ENCODE measurements at regions not wholly inside any gene's neighbourhood (a gene's known extent, or its start where the extent isn't known, plus 50 kb on each side); places are given as distances from the start of the nearest gene placed in this dataset.

DNA sequence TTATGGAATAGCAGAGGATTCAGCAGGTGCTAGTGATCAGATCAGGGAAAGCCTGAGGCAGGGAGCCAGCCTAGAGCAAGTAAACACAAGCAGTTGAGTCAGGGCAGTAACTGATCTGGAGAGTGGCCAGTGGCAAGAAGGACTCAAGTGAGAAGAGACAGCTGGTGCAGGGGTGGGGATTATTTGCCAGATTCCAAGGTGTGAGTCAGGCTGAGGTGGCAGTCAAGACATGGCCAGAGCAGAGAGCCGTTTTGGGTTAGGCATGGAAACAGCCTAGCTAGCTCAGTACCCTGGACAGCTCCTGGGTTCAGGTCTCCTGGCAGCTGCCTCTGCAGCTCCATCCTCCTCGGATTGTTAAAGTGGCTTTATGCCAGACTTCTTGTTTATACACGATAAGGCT is 281.9 kb upstream of the ONECUT1 start:
- H3K27ac ChIP-seq = no peak overlapping the region
- peak; percentile 20 to 87 for DNase-seq
- no peak overlapping the region for H3K4me3 ChIP-seq
- intact Hi-C loops (cut with DNase I; ENCODE audit: low total_unique reads) = no loop called here
- TF ChIP-seq POLR2A (IDR thresholded peaks at IDR 0.05) = no peak
- TF ChIP-seq, protein P1, sequence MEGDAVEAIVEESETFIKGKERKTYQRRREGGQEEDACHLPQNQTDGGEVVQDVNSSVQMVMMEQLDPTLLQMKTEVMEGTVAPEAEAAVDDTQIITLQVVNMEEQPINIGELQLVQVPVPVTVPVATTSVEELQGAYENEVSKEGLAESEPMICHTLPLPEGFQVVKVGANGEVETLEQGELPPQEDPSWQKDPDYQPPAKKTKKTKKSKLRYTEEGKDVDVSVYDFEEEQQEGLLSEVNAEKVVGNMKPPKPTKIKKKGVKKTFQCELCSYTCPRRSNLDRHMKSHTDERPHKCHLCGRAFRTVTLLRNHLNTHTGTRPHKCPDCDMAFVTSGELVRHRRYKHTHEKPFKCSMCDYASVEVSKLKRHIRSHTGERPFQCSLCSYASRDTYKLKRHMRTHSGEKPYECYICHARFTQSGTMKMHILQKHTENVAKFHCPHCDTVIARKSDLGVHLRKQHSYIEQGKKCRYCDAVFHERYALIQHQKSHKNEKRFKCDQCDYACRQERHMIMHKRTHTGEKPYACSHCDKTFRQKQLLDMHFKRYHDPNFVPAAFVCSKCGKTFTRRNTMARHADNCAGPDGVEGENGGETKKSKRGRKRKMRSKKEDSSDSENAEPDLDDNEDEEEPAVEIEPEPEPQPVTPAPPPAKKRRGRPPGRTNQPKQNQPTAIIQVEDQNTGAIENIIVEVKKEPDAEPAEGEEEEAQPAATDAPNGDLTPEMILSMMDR (IDR thresholded peaks at IDR 0.05) = no peak
- H3K4me1 ChIP-seq = no peaks in the 10 kb centered on the region
- no peaks in the 10 kb centered on the region for H3K9me3 ChIP-seq
- H3K36me3 ChIP-seq = no peaks in the 10 kb centered on the region
- no peaks in the 10 kb centered on the region for H3K27me3 ChIP-seq

DNA sequence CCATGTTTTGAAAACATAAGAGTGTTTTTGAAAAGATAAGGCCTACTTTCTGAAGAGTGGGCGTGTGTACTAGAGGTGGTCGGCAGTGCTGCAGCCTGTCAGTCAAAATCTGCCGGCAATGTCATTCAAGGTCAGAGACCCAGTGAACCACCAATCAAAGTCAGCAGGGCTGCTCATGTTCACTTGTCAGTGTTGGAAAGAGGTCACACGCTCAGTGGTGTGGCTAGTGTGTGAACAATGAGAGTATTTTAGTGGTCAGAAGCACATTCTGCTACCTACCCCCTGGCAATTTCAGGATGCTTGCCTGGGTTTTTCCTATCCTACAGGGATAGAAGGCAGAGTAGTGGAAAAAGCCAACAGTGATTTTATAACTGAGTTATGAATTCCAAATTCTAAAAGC is 278.5 kb upstream of the ONECUT1 start:
- Histone ChIP-seq H3K27ac (no peak overlapping the region), H3K27me3 (no peaks in the 10 kb centered on the region), H3K4me1 (no peaks in the 10 kb centered on the region), H3K36me3 (no peaks in the 10 kb centered on the region), H3K4me3 (no peak overlapping the region), H3K9me3 (no peaks in the 10 kb centered on the region)
- intact Hi-C loops (cut with DNase I; ENCODE audit: low total_unique reads) = no loop called here
- TF ChIP-seq, protein P1 (IDR thresholded peaks at IDR 0.05) = no peak
- TF ChIP-seq POLR2A (IDR thresholded peaks at IDR 0.05) = no peak
- no peak for DNase-seq

DNA sequence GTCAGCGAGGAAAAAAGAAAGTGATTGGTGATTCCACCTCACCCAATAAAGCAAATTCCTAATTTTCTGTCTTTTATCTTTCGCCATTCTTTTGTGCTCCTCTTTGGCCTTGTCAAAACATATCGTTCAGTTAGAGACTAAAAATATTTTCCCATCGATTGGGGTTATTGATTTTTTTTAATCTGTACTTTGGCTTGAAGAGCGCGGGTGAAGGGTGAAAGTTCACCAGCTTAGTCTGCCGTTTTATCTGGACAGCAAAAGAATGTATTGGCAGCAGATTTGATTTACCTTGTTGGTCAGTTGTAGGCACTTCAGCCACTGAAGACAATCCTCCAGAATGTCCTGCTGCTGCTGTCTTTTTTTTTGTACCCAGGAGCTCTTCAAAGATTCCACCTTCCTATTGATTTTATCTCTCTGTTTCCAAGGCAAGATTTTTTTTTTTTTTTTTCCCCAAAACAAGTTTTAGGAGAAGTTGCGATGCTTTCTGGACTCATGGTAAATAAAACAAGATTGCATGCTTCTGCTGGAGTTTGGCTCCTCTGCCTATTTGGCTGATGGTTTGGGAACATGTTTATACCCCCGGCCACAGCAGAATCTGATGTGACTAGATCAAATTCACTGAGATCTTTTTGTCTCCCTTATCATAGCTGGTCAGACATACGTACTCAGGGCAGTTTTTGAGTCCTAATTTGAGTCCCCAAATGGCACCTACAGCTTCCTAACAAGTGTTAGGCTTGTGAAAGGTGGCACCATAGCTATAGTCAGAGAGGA is 269.3 kb upstream of the ONECUT1 start:
- intact Hi-C loops (cut with DNase I; ENCODE audit: low total_unique reads) = no loop called here
- no peaks in the 10 kb centered on the region for H3K36me3 ChIP-seq

DNA sequence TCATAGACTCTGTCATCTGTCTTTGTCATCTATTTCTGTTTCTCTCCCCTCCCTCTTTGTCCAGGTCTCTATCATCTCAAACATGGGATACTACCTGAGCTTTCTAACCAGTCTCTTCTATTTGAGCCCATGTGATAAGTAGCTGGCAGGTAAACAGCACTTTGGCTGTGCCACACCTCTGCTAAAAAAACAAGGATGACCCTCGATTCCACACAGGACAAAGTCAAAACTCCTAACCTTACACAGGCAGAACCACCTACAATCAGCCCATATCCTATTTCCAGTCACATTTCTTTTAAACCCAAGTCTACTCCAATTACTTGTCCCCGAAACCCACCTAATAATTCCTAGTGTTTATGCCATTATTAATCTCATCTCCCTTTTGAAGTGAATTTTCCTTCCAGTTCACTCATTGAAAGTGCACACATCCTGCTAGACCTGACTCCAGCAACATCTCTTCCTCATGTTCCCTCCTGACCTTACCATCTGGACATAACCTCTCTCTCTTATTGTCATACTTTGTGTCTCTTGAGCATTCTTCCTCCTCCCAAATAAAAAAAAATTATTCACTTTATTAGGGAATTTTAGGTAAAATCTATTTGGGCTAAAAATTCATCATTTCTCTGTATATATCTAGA is 256.1 kb upstream of the ONECUT1 start:
- no peak for TF ChIP-seq POLR2A (IDR thresholded peaks at IDR 0.05)
- TF ChIP-seq, protein P1 (IDR thresholded peaks at IDR 0.05) = no peak
- H3K27me3 ChIP-seq = no peaks in the 10 kb centered on the region
- H3K4me3 ChIP-seq = no peak overlapping the region
- H3K4me1 ChIP-seq = no peaks in the 10 kb centered on the region
- peaks cover 0 to 5% of the 10 kb centered on the region in 2 donors for H3K9me3 ChIP-seq
- intact Hi-C loops (cut with DNase I; ENCODE audit: low total_unique reads) = no loop called here
- no peak overlapping the region for H3K27ac ChIP-seq
- no peak for DNase-seq
- no peaks in the 10 kb centered on the region for H3K36me3 ChIP-seq

More for the DNA sequence above, 269.3 kb upstream of the ONECUT1 start:
- H3K4me3 ChIP-seq = no peak overlapping the region
- no peak for DNase-seq
- no peaks in the 10 kb centered on the region for H3K4me1 ChIP-seq
- no peaks in the 10 kb centered on the region for H3K27me3 ChIP-seq
- no peak for TF ChIP-seq POLR2A (IDR thresholded peaks at IDR 0.05)
- TF ChIP-seq, protein P1 (IDR thresholded peaks at IDR 0.05) = no peak
- H3K9me3 ChIP-seq = no peaks in the 10 kb centered on the region
- no peak overlapping the region for H3K27ac ChIP-seq

DNA sequence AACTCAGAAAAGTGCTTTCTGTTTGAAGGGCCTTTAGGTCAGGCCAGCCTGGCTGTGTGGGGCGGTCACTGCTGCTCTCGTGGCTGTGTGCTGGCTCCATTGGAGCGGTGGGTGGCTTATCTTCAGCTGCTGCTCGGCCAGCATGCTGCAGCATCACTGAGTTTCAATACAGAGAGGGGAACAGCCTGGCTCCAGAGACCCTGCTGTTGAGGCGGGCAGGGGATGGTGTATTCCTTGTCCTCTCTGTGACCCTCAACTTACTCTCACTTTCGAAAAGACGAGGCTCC is 248.5 kb upstream of the ONECUT1 start:
- DNase-seq = no peak
- H3K36me3 ChIP-seq = no peaks in the 10 kb centered on the region
- no peaks in the 10 kb centered on the region for H3K27me3 ChIP-seq
- no peaks in the 10 kb centered on the region for H3K4me1 ChIP-seq
- H3K9me3 ChIP-seq = no peaks in the 10 kb centered on the region
- intact Hi-C loops (cut with DNase I; ENCODE audit: low total_unique reads) = no loop called here
- no peak overlapping the region for H3K4me3 ChIP-seq
- H3K27ac ChIP-seq = no peak overlapping the region
- TF ChIP-seq, protein P1 (IDR thresholded peaks at IDR 0.05) = no peak
- no peak for TF ChIP-seq POLR2A (IDR thresholded peaks at IDR 0.05)

Data from uterus (tissue), 3 donors.